Prostate gland (tissue), 2 donors: ENCODE measurements at regions not wholly inside any gene's neighbourhood (a gene's known extent, or its start where the extent isn't known, plus 50 kb on each side); places are given as distances from the start of the nearest gene placed in this dataset.

Experiments used
- POLR2A ChIP-seq: fragments of 450-650 bp; IDR thresholded peaks from one replicate; pipeline ENCODE4 v1.6.1; 2016; ENCODE audit warnings: antibody characterized with exemption, mild to moderate bottlenecking
- TF ChIP-seq, protein P1 (sequence below), 4 experiments: fragments of 200-600 bp in 2 of 4; fragments of 450-650 bp in 2 of 4; sonication (generic) in 2 of 4; IDR thresholded peaks; 1 replicate in 3 of 4; 2 replicates in 1 of 4; pipeline ENCODE4 v1.5.1; 2016 to 2019; ENCODE audit warnings: antibody characterized with exemption in 4 of 4, mild to moderate bottlenecking in 2 of 4, moderate library complexity in 2 of 4

DNA sequence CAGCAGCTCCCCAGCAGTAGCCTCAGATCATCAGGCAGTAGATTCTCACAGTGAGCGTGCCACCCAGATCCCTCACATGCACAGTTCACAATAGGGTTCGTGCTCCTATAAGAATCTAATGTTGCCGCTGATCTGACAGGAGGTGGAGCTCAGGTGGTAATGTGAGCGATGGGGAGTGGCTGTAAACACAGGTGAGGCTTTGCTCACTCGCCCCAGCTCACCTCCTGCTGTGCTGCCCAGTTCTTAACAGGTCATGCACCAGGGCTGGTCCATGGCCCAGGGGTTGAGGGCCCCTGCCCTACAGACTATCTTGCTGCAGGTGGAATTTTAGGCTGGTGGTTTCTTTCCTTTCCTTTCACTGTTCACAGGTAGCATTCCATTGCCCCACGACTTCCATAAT lies 100.2 kb downstream of the MRPL36 start:
- TF ChIP-seq, protein P1, sequence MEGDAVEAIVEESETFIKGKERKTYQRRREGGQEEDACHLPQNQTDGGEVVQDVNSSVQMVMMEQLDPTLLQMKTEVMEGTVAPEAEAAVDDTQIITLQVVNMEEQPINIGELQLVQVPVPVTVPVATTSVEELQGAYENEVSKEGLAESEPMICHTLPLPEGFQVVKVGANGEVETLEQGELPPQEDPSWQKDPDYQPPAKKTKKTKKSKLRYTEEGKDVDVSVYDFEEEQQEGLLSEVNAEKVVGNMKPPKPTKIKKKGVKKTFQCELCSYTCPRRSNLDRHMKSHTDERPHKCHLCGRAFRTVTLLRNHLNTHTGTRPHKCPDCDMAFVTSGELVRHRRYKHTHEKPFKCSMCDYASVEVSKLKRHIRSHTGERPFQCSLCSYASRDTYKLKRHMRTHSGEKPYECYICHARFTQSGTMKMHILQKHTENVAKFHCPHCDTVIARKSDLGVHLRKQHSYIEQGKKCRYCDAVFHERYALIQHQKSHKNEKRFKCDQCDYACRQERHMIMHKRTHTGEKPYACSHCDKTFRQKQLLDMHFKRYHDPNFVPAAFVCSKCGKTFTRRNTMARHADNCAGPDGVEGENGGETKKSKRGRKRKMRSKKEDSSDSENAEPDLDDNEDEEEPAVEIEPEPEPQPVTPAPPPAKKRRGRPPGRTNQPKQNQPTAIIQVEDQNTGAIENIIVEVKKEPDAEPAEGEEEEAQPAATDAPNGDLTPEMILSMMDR (IDR thresholded peaks at IDR 0.05) = no peak
- no peak for TF ChIP-seq POLR2A
